ENCODE measurements at regions not wholly inside any gene's neighbourhood (a gene's known extent, or its start where the extent isn't known, plus 50 kb on each side); places are given as distances from the start of the nearest gene placed in this dataset.

DNA sequence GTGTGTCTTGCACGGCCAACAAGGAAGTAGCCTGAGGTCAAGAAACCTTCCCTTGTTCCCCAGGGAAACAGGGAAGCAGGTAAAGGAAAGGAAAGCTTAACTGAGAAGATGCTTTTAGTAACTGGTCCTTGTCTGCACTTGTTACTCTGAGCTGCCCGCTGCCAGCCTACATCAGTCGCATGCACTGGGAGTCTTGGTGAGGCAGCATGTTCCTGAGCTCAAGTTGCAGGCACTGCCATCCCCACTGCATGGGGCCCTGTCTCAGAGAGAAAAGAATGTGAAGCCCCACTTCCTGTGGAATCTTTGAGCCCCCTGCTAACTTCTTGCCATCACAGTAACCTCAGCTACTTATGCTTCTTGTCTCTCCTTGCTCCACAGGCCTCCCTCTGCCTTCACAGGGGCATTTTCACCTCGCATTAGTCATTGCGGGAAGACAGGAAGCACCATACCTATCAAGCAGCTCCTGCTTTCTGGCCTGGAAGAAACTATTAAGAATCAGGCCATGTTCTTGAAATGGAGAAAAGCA lies 344.1 kb upstream of the ADAMTSL1 start:
- TF ChIP-seq, protein P1, sequence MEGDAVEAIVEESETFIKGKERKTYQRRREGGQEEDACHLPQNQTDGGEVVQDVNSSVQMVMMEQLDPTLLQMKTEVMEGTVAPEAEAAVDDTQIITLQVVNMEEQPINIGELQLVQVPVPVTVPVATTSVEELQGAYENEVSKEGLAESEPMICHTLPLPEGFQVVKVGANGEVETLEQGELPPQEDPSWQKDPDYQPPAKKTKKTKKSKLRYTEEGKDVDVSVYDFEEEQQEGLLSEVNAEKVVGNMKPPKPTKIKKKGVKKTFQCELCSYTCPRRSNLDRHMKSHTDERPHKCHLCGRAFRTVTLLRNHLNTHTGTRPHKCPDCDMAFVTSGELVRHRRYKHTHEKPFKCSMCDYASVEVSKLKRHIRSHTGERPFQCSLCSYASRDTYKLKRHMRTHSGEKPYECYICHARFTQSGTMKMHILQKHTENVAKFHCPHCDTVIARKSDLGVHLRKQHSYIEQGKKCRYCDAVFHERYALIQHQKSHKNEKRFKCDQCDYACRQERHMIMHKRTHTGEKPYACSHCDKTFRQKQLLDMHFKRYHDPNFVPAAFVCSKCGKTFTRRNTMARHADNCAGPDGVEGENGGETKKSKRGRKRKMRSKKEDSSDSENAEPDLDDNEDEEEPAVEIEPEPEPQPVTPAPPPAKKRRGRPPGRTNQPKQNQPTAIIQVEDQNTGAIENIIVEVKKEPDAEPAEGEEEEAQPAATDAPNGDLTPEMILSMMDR (IDR thresholded peaks at IDR 0.05): no peak
- TF ChIP-seq POLR2A (IDR thresholded peaks at IDR 0.05): no peak
